H1 (cell line): ENCODE measurements at regions not wholly inside any gene's neighbourhood (a gene's known extent, or its start where the extent isn't known, plus 50 kb on each side); places are given as distances from the start of the nearest gene placed in this dataset.

Experiments
- CTCF ChIP-seq, 3 experiments: IDR thresholded peaks; 1 replicate in 2 of 3; 2 replicates in 1 of 3; pipeline versions ENCODE4 v1.5.1 to v1.6.1; 2011; ENCODE audit warnings: low read length in 3 of 3, mild to moderate bottlenecking in 3 of 3, inconsistent platforms in 2 of 3, low read depth in 1 of 3, moderate library complexity in 1 of 3; ENCODE audit not compliant: insufficient read depth in 1 of 3; ENCODE audit errors: control extremely low read depth in 1 of 3
- EGR1 ChIP-seq: IDR thresholded peaks from 2 replicates; pipeline ENCODE4 v1.6.1; 2011; ENCODE audit warnings: low read depth, low read length, borderline replicate concordance
- EZH2 ChIP-seq: fragments of 200-600 bp; sonication (generic); IDR thresholded peaks from 2 replicates; pipeline ENCODE4 v1.7.1; 2012; ENCODE audit warnings: low read depth, mild to moderate bottlenecking, moderate library complexity, low read length, inconsistent platforms; ENCODE audit not compliant: severe bottlenecking
- HDAC2 ChIP-seq, 2 experiments: fragments of 300-600 bp in 1 of 2; sonication (generic) in 1 of 2; IDR thresholded peaks; 2 replicates each; pipeline ENCODE4 v1.6.1; 2011 to 2012; ENCODE audit warnings: low read depth in 2 of 2, low read length in 2 of 2, mild to moderate bottlenecking in 2 of 2, moderate library complexity in 2 of 2, borderline replicate concordance in 1 of 2, inconsistent platforms in 1 of 2
- KDM5A ChIP-seq: fragments of 200-600 bp; IDR thresholded peaks from 2 replicates; pipeline ENCODE4 v1.7.1; 2012; ENCODE audit warnings: mild to moderate bottlenecking, low read length, inconsistent platforms, mixed read lengths
- TAF1 ChIP-seq: IDR thresholded peaks from 2 replicates; pipeline ENCODE4 v1.6.1; 2011; ENCODE audit warnings: mild to moderate bottlenecking, low read depth, low read length
- YY1 ChIP-seq: IDR thresholded peaks from 2 replicates; pipeline ENCODE4 v1.6.1; 2011; ENCODE audit warnings: low read depth, mild to moderate bottlenecking, low read length
- ZNF274 ChIP-seq: IDR thresholded peaks from 2 replicates; pipeline ENCODE4 v1.7.0; 2012; ENCODE audit warnings: low read length, borderline replicate concordance; ENCODE audit errors: extremely low read depth
- TF ChIP-seq, protein P1 (sequence below): IDR thresholded peaks from 2 replicates; pipeline ENCODE4 v1.6.1; 2011; ENCODE audit warnings: low read length, improper control_type of control experiment

- TF ChIP-seq CTCF (IDR thresholded peaks at IDR 0.05; ENCODE audit: control extremely low read depth in 1 of 3, insufficient read depth in 1 of 3, low read depth in 1 of 3, low read length in 3 of 3) (no peak), YY1 (no peak), TAF1 (no peak), EZH2 (no peak), KDM5A (no peak), ZNF274 (no peak), HDAC2 (IDR thresholded peaks at IDR 0.05; ENCODE audit: borderline replicate concordance in 1 of 2, low read depth in 2 of 2, low read length in 2 of 2) (no peak), EGR1 (no peak)
- TF ChIP-seq, protein P1, sequence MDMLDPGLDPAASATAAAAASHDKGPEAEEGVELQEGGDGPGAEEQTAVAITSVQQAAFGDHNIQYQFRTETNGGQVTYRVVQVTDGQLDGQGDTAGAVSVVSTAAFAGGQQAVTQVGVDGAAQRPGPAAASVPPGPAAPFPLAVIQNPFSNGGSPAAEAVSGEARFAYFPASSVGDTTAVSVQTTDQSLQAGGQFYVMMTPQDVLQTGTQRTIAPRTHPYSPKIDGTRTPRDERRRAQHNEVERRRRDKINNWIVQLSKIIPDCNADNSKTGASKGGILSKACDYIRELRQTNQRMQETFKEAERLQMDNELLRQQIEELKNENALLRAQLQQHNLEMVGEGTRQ, result no peak
These were observed 756.8 kb upstream of the KLHL29 start for GRCh38 chr2:22628221-22628620.
